Endothelial cell of umbilical vein (primary cell): ENCODE measurements at regions not wholly inside any gene's neighbourhood (a gene's known extent, or its start where the extent isn't known, plus 50 kb on each side); places are given as distances from the start of the nearest gene placed in this dataset.

ENCODE experiments used
- BruUV-seq: library from RNA; stranded (reverse); fragments of 400-500 nt; replicated peaks from 2 replicates; lab custom pipeline; 2021; lab: Mats Ljungman, UMichigan
- CTCF ChIA-PET: fragments of 300-600, 350-600 bp; sonication (Branson Sonifier 250); formaldehyde crosslinking; loops from one replicate; lab custom pipeline; 2021; ENCODE audit warnings: antibody characterized with exemption, inconsistent platforms; lab: Charles Lee
- POLR2A ChIA-PET: fragments of 300-600, 350-600 bp; sonication (Branson Sonifier 250); formaldehyde crosslinking; loops from one replicate; lab custom pipeline; 2021; ENCODE audit warnings: antibody characterized with exemption, inconsistent platforms; lab: Charles Lee
- DNase-seq: peaks from one replicate; pipeline ENCODE4 v3.0.0-alpha.2; 2011; ENCODE audit warnings: low read depth, low spot score
- FAIRE-seq: peaks from 2 replicates; lab custom pipeline; 2011; peaks lifted over from hg19 to GRCh38; lab: Jason Lieb, UNC
- H2AFZ ChIP-seq: 2 replicates; pipeline ENCODE4 v1.6.0; 2012; ENCODE audit warnings: low read depth, low read length, control low read depth, inconsistent platforms
- H3K27ac ChIP-seq: 2 replicates; pipeline ENCODE4 v1.5.1; 2011; ENCODE audit warnings: low read depth, mild to moderate bottlenecking, control low read depth, low read length, moderate library complexity; ENCODE audit not compliant: insufficient read depth
- H3K27me3 ChIP-seq, 2 experiments: 2 replicates each; pipeline versions ENCODE4 v1.6.0 to v1.6.1; 2011; ENCODE audit warnings: low read length in 2 of 2, mixed read lengths in 1 of 2; ENCODE audit not compliant: control insufficient read depth in 2 of 2, insufficient read depth in 2 of 2
- H3K36me3 ChIP-seq, 2 experiments: 2 replicates in 1 of 2; 3 replicates in 1 of 2; pipeline ENCODE4 v1.5.1; 2011; ENCODE audit warnings: low read length in 2 of 2, mild to moderate bottlenecking in 1 of 2, moderate library complexity in 1 of 2; ENCODE audit not compliant: control insufficient read depth in 2 of 2, insufficient read depth in 2 of 2; ENCODE audit errors: extremely low read depth in 1 of 2
- H3K4me1 ChIP-seq: 3 replicates; pipeline ENCODE4 v1.5.1; 2011; ENCODE audit warnings: mild to moderate bottlenecking, low read length; ENCODE audit not compliant: control insufficient read depth, insufficient read depth; ENCODE audit errors: extremely low read depth
- H3K4me2 ChIP-seq: 2 replicates; pipeline ENCODE4 v1.6.1; 2011; ENCODE audit warnings: low read length, control low read depth, mixed read lengths; ENCODE audit not compliant: insufficient read depth
- H3K4me3 ChIP-seq, 3 experiments: fragments of 200-600 bp in 1 of 3; sonication (generic), shearing (Covaris generic) in 1 of 3; replicated peaks in 1 of 3; 2 replicates each; pipeline ENCODE4 v1.5.1; 2011 to 2016; ENCODE audit warnings: control low read depth in 3 of 3, low read length in 3 of 3, mild to moderate bottlenecking in 2 of 3, inconsistent platforms in 1 of 3, low read depth in 1 of 3, moderate library complexity in 1 of 3; ENCODE audit not compliant: insufficient read depth in 1 of 3
- H3K79me2 ChIP-seq: 2 replicates; pipeline ENCODE4 v1.6.0; 2012; ENCODE audit warnings: low read length, inconsistent platforms; ENCODE audit not compliant: control insufficient read depth, insufficient read depth
- H3K9ac ChIP-seq: replicated peaks from 2 replicates; pipeline ENCODE3; 2011; ENCODE audit warnings: low read length, control low read depth; ENCODE audit not compliant: insufficient read depth; ENCODE audit errors: extremely low read depth
- H3K9me1 ChIP-seq: replicated peaks from 3 replicates; pipeline ENCODE4 v1.6.0; 2011; ENCODE audit warnings: mild to moderate bottlenecking, low read length; ENCODE audit not compliant: control insufficient read depth, insufficient read depth; ENCODE audit errors: extremely low read depth
- H3K9me3 ChIP-seq: replicated peaks from 2 replicates; pipeline ENCODE4 v1.5.1; 2012; ENCODE audit warnings: low read length, inconsistent platforms; ENCODE audit not compliant: control insufficient read depth, insufficient read depth
- H4K20me1 ChIP-seq: replicated peaks from 2 replicates; pipeline ENCODE3; 2011; ENCODE audit warnings: mild to moderate bottlenecking, low read length; ENCODE audit not compliant: control insufficient read depth, insufficient read depth; ENCODE audit errors: extremely low read depth
- CTCF ChIP-seq, 2 donors: IDR thresholded peaks; 1 replicate in 1 of 2; 2 replicates in 1 of 2; pipeline ENCODE4 v1.5.1; 2011; ENCODE audit warnings: low read length in 2 of 2, mild to moderate bottlenecking in 2 of 2, moderate library complexity in 2 of 2, control low read depth in 1 of 2, inconsistent platforms in 1 of 2, low read depth in 1 of 2; ENCODE audit not compliant: insufficient read depth in 1 of 2; ENCODE audit errors: extremely low read depth in 1 of 2
- EZH2 ChIP-seq: IDR thresholded peaks from 2 replicates; pipeline ENCODE4 v1.6.1; 2012; ENCODE audit warnings: borderline replicate concordance, low read depth, mild to moderate bottlenecking, moderate library complexity, low read length, inconsistent platforms; ENCODE audit not compliant: severe bottlenecking
- FOS ChIP-seq: IDR thresholded peaks from 2 replicates; pipeline ENCODE4 v1.6.1; 2011; ENCODE audit warnings: mild to moderate bottlenecking, low read length, moderate library complexity, borderline replicate concordance; ENCODE audit not compliant: insufficient read depth
- JUN ChIP-seq: IDR thresholded peaks from 2 replicates; pipeline ENCODE4 v1.6.1; 2011; ENCODE audit warnings: borderline replicate concordance, low read depth; ENCODE audit not compliant: insufficient read length, insufficient read depth
- MAX ChIP-seq: IDR thresholded peaks from 2 replicates; pipeline ENCODE4 v1.6.1; 2011; ENCODE audit not compliant: insufficient read depth, insufficient read length
- POLR2A ChIP-seq: IDR thresholded peaks from 2 replicates; pipeline ENCODE4 v1.6.1; 2012; ENCODE audit warnings: low read depth, mild to moderate bottlenecking, control low read depth, low read length
- POLR2AphosphoS5 ChIP-seq: IDR thresholded peaks from 2 replicates; pipeline ENCODE4 v1.6.1; 2012; ENCODE audit warnings: low read depth, mild to moderate bottlenecking, control low read depth, low read length, moderate library complexity; ENCODE audit not compliant: insufficient read depth
- dilution Hi-C: fragments of 300-500 bp; cut with MboI; formaldehyde crosslinking; loops from one replicate; pipeline ENCODE4 v1.15.0; 2019; ENCODE audit warnings: low sequenced_read_pairs; ENCODE audit not compliant: extremely low pct_ligation_motif_present
- intact Hi-C: fragments of 100-400 bp; cut with micrococcal nuclease; formaldehyde crosslinking; loops from one replicate; pipeline ENCODE4 v1.10.0; 2022

- Histone ChIP-seq H3K9me3 (no peaks in the 10 kb centered on the region), H3K27ac (no peak overlapping the region), H3K36me3 (no peaks in the 10 kb centered on the region), H2AFZ (no peak overlapping the region), H3K27me3 (no peaks in the 10 kb centered on the region), H4K20me1 (no peaks in the 10 kb centered on the region), H3K4me1 (no peaks in the 10 kb centered on the region), H3K79me2 (no peaks in the 10 kb centered on the region), H3K9me1 (no peaks in the 10 kb centered on the region), H3K4me2 (no peak overlapping the region), H3K4me3 (no peak overlapping the region), H3K9ac (no peak overlapping the region)
- BruUV-seq = no TSS peak
- DNase-seq = no peak
- dilution Hi-C loops = no loop called here
- TF ChIP-seq CTCF (IDR thresholded peaks at IDR 0.05; ENCODE audit: extremely low read depth in 1 of 2, insufficient read depth in 1 of 2, low read depth in 1 of 2, low read length in 2 of 2) = no peak
- no peak for TF ChIP-seq FOS
- no peak for TF ChIP-seq EZH2
- no peak for TF ChIP-seq POLR2A
- no peak for TF ChIP-seq POLR2AphosphoS5
- TF ChIP-seq JUN = no peak
- no peak for TF ChIP-seq MAX
- CTCF ChIA-PET = no interaction called here
- intact Hi-C loops = no loop called here
- no peak for FAIRE-seq
- POLR2A ChIA-PET = no interaction called here
These were observed 424.3 kb upstream of the CBLB start for GRCh38 chr3:106293161-106293560.
